Stimulated activated CD4-positive, alpha-beta T cell treated with anti-CD3 and anti-CD28 coated beads, Interleukin-12 subunit alpha, Interleukin-12 subunit beta, amount 100 ng/mL, for 4 hours (primary cell): ENCODE measurements at regions not wholly inside any gene's neighbourhood (a gene's known extent, or its start where the extent isn't known, plus 50 kb on each side); places are given as distances from the start of the nearest gene placed in this dataset.

Experiments
- DNase-seq: peaks from one replicate; pipeline ENCODE4 v3.0.0-alpha.2; 2020

DNA sequence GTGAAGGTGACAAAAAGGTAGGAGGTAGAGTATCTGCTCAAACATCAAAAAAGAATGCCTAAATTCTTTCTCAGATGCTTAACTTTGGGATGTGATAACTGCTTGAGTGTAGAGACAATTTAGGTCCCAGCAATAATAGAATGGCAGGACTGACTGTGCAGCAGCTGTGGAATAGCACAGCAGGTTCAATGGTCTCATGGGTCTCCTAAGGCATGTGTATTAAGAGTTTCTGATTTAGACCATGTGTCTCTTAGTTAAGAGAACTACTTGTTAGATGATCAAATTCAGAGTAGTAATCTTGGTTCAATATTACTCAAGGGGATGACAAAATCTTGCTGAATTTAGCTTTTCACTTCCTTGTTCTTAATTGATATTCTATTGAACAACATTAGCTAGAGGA, 72.0 kb downstream of the ALX1 start:
- no peak for DNase-seq

DNA sequence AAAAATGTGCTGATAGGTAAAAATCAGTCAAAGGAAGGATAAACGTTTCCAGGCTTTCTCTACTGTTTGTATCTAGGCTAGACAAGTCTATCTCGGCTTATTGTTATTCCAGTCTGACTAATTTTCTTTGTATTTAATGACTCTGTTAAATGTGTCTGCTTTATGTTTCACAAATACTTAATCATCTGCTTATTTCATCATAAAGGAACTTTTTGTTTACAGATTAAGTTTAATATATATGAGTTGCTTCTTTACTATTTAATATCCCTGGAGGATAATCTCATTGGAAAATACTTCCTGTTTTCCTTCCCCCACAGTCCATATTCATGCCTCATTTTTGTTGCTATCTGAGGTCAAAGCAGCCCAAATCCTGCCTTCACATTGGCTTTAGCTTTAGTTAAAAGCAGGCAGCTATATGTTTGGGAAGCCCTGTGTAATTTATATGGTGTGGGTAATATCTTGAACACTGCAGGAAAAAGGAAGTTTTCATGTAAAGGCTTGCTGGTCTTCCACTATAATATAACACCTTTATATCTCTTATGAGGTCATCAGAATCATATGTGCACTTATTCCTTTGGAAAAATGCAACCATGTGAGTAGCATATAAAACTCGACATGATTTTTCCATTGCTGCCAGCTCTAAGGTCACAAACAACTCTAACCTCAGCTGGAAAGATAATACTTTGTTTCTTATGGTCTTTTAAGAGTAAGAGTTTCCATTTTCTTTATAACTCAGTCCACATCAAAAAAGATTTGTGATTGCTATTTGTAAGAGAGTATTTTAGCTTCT, 76.8 kb downstream of the ALX1 start:
- DNase-seq: no peak

DNA sequence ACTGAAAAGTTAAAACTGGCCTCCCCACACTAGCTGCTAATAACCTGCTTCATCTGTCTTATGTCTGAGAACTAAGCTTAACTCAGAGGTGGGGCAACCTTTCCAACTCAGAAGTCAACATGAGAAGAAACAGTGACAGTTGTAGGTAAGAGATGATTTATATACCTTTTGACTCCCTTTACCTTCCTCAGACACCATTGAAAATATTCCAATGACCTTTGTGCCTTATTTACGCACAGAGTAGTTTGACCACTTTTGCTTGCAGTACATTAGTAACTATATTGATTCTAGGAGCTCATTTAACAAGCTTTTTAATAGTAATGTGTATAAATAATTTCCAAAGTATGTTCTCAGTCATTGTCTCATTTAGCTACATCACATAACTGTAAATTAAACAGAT, 77.6 kb downstream of the ALX1 start:
- no peak for DNase-seq

DNA sequence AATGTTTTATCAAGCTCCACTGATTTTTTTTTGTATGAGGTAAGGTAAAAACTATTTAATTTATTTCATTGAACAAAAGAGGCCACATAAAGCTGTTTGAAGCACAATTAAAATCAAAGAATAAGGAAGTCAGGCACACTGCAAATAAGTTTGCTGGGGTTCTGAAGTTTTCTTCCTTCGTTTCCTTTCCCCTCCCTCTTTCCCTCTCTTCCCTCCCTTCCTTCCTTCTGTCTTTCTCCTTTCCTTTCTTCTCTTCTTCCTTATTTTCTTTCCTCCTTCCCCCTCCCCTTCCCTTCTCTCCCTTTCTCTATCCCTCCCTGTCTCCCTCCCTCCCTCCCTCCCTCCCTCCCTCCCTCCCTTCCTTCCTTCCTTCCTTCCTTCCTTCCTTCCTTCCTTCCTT, 78.7 kb downstream of the ALX1 start:
- DNase-seq: no peak

DNA sequence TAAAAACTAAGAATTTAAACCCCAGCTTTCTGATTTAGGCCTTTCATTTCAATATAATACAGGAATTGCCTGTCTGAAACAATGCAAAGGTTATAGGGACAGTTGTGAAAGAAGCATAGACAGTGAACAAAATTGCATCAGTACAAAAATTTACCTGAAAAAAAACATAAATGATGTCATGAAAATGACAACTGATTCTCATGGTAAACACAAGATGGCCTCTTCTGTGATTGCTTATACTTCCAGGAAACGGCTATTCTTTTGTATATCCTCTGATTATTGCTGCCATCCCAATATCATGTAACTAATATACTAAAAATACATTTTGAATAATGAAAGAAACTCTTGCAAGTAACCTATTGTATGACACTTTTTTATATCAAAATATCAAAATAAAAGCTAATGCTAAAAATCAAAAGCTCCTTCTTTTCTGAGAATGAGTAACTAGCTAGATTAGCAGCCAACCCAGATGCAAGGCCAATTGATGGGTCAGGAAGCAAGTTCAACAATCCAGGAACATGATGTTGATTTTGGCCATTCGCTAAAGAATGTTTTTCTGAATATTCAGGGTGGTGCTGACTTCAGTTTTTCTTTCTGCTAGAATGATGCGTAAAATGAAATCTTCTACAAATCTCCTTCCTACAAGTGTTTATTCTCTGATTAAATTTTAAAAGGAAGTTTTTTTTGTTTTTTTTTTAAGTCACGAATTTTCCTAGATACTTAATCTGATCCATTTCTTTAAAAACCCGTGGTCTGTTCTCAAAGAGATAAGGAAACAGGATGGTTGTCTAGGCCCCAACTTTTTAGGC, 83.6 kb downstream of the ALX1 start:
- no peak for DNase-seq

DNA sequence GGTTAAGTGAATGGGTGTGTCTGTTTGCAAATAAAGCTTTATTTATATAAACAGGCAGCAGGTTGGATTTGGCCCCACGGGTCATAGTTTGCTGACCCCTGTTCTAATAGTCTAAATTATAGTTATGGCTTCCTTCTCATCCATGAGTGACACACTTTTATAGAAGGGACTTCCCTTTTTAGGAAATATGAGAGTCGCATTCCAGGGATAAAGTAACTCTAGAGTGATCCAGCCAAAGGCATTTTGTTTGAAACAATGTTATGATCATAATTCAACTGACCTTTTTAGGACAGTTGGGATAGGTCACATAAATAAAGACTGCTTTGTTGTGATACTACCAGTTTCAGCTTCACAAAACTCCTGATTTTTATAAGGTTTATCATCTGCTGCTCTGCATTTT, 87.9 kb downstream of the ALX1 start:
- DNase-seq: no peak

DNA sequence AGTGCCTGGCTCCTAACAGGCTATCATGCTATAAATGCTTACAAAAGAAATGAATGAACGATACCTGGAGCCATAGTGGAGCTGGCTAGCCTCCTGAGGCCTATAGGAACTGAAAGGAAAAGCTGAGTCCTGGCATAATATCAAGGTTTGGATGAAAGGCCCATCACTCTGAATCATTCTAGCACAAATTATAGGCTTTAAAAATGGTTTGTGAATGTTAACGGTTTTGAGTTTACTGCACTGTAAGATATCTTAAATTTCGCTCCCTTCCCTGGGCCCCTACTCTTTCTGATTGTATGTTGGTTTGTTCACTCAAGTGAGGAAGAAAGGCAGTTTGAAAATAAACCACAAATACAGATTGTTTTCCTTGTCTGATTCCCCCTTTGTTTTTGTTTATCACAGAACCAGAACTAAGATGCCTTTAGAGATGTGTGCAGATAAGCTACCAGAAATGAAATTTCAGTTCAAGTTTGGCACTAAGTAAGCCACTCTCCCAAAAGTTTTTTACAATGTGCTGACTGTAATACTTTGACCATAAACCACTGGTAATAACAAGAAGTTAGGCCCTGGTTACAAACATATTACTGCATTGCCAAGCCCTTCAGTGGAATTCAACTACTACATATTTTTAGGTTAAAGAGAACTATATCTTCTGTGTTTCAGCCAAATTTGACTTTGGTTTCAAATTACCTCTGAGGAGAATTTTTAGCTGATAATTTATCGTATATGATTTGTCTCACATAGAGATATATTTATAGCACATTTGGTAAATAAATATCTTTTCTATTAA, 89.5 kb downstream of the ALX1 start:
- no peak for DNase-seq

DNA sequence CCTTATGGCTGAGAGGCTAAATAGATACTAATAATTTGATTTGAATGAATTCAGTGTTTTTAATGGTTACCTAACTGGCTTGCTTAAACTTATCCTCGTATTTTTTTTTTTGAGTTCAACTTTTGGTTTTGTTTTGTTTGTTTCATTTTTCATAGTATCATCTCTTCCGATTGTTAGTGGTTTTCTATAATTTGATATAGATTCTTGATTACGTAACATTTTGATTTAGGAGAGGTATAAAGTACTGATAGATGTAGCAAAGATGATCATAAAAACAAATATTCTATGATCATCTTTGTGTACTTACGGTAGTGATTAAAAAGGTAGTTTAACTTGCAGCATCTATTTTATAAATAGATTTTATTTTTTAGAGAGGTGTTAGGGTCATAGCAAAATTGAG, 93.0 kb downstream of the ALX1 start:
- DNase-seq: no peak

DNA sequence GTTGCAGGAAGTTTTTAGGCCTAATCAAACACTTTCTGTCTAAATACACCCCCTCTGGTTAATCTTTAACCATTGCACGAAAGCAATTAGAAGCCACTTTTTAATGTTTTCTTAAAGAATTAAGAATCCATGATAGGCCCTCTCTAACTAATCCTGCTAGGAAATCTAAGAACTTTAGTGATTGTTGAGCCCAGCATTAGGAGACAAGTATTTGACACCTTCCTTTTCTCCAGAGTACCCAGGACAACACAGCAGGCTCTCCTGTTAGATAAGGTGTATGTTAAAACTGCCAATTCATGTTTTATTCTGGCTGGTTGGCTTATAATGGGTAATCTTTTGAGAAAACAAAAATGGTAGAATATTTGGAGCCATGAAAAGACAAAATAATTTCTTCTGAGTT, 95.0 kb downstream of the ALX1 start:
- no peak for DNase-seq

DNA sequence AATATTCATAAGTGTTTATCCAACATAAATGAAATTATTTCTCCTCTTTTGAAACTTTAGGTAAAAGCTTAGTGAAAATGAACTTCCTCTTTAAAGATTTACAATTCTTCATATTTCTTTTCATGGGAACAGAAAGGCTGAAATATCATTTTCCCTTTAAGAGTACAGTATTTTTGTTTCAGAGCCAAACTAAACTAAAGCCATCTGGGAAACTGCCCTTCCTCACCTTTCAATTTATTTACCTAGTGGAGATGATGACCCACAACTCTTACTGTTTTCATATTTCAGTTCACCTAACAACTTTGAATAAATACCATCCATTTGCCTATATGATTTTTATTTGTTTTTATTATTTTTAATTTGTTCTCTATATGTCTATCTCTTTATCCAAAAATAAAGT, 105.4 kb downstream of the ALX1 start:
- no peak for DNase-seq

DNA sequence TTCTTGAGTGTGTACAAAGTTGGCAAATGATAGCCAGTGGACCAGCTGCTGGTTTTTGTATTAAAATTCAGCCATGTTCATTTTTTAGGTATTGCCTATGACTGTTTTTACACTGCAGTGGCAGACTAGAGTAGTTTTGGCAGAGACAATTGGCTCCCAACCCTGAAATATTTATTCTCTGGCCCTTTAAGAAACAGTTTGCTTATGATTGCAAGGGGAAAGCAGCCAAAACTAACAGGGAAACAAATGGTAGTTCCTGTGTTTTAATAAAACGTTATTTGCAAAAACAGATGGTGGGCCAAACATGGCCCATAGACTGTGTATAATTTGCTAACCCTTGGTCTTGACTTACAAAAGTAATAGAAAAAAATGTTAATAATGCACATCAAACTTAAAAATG, 110.2 kb downstream of the ALX1 start:
- DNase-seq: no peak

DNA sequence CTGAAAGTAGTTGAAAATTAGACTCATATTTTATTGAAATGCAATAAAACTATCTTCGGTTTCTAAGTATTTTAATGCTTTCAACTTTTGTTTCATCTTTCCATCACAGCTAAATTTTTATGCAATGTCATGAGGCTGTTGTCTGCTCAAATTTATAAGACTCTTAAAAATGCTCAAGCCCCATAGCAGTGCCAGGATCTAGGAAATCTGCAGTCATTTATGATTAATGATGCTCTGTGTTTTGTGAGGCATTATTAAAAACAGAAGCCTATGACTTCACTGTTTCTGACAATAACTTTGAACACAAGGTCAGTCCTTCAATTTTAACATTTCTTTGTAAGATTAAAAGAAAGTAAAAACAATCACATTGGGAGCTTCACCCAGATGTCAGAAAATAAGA, 112.5 kb downstream of the ALX1 start:
- DNase-seq: no peak

DNA sequence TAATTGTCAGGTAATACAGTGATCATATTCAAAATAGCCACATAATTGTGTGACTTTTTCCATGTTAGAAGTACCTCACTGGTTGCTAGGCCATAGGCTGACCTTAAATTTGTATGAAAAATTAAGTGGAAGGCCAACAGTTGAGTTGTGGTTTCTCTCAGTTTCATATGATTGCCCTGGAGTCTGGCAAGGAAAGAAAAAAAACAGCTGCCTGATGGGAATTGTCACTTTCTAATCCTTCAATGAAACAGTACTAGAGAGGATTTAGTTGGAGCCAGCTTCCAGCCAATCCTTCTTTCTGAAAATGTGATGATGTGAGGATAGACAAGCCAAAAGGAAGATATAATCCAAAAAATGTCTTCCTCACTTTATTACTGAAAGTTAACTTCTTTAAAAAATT, 113.6 kb downstream of the ALX1 start:
- no peak for DNase-seq

DNA sequence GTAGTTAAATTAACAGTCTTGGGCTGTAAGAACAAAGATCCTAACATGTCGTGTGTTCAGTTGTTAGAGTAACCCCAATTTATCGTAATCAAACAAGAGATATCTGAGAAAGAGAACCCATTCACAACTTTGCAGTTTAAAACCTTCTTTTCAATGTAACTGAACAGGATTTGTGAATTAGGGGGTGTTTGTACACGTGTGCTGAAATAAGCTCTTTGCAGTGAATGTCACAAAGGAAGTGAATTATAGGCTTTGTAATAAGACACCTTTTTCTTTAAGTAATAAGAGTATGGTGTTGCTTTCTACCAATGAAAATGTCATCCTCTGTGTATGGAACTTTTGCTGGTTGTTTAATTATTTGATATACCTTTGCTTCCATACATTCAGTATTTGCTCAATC, 114.0 kb downstream of the ALX1 start:
- DNase-seq: no peak

DNA sequence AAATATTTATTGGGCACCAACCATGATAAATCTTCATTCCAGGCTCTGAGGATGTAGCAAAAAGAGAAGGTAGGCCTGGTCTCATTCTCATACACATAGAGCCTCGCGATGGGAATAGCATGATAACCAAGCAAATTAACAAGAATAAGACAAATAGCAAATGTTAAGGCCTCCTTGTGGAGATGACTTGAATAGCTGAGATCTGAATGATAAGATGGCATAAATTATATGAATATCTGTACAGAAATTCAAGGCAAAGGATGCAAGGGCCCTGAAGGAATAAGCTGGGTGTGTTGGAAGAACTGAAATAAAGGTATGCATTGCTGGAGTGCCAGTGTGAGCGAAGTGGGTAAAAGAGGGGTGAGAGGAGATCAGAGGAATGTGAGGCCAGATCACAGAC, 114.8 kb downstream of the ALX1 start:
- DNase-seq: no peak

DNA sequence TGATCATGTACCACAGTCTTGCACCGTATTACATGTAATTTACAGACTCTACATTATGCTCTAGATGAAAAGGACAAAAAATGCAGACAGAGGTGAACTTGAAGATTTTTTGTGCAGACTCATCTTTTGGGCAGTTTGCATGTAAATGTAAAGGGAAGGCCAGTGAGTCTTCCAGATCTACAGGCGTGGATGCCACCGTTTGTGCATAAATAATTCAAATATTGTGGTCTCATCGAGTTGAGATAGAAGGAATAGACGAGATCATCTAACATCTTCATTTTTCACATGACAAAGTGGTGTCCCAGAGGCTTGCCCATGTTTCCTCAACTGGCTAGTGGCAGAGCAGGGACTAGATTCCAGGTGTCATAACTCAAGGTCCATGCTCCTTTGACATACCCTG, 125.2 kb downstream of the ALX1 start:
- DNase-seq: no peak

DNA sequence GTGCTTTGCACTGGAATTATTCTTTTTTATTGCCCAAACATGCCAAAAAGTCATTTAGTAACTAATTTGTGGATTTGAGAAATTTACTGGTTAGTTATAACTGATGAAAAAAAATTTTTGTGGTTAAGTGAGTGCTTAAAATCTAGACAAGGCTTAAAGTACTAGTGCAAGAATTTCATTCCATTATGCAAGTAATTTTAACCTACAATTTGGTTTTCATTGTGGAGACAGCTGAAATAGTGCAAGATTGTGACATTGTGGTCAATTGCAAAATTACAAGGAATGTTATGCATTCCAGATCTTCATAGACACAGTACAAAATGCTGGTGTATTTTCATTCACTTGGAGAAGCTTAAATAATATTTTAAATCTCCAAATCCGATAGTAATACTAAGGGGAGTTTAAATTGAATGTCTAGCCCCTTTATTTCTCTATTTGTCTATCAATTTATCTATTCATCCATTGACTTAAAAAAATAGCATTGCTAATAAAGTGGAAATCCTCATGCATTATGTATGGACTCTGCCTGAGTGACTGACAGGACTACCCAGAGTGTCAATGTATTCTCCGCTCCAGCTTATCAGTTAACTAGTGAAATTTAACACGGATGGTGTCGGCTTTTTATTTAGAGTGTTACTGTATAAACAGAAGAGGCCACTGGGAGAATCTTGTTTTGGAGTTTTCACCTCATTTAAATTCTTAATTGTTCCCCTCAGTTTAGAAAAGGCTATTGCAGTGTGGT, 125.9 kb downstream of the ALX1 start:
- DNase-seq: no peak

DNA sequence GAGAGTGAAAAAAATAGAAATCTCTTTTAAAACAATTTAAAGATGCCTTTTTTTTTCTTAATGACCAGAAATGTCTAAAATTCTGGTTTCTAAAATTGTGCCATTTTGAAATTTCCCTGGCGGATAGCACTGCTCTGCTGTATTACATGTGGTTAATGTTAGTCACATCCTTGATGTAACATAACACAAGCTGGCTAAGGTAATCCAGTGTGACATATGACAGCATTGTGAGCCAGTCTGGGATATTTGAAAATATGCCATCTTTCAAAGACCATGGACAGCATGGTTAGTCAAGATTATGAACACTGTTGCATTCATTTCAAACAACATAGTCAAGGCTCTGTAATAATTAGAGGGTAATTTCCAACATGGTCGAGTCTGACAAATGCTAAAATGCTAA, 133.2 kb downstream of the ALX1 start:
- DNase-seq: no peak

DNA sequence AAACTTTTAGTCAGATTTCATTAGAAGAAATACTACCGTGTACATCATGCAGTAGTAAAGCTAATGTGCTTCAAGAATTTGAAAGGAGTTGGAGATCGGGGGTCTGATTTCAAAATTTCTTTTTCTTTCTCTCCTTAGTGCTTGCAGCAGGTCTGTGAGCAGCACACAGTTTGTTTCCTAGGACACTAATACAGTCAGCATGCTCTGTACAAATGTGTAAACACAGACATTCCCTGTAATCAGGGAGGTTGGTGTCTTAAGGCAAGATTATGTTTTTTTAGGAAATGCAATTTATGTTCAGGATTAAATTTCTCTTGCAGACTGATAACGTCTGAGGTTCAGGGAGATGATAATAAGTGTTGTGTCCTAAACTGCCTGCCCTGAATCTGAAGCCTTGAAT, 142.7 kb downstream of the ALX1 start:
- DNase-seq: no peak

DNA sequence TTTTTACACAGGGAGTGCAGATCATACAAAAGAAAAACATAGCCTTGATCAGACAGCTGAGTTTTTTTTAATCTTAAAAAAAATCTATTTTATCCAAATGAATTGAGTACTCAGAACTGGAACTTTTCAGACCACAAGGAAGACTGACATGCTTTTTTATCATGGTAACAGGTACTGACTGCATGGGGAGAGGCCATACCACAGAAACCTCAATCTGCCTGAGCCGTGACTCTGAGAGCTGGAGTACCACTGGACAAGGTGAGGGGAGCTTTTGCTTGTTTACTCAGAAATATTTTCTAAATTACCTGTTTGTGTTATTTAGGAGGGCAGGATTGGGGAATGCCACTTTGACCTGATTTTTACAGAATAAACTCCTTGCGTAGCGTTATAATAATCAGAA, 143.9 kb downstream of the ALX1 start:
- no peak for DNase-seq

DNA sequence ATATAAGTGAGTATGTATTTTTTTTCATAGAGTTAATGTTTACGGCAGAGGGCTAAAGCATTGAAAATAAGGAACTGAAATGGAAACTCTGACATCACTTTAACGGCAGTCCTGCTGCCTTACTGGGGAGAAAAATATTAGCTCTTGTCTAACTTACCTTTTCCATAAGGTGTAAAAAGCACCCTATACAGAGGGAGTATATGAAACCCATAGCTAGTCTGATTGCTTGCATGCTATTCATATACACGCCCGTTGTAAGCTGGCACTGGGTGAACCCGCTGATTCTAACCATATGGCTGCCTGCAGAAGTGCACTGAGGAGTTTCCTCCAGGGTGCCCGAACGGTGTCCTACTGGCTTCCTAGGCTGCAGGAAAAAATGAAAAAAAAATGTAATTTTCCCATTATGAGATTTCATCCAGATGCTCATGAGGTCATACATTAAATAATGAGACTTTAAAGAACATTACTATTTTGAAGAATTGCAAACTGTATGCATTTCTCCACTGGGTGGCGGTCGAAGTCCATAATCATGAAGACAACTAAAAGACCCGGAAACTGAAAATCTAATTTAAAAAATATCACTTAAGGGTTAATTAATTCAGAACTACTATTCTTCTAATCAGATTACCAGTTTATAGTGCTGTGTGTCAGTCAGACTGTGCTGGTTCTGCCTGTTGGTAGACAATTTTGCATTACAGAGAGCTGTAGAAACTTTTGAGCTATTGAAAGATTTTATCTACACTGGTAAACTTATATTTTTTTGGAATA, 144.7 kb downstream of the ALX1 start:
- DNase-seq: no peak

DNA sequence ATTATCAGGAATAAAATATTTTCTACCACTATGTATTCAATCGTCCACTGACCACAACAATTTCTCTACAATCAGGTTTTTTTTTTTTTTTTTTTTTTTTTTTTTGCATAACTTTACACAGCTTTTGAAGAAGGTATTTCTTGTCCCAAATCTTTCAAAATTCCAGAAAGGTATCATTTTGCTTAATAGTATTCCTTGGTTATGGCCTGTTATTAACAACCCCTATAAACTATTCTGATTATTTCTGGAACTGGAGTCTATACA, 145.3 kb downstream of the ALX1 start:
- no peak for DNase-seq

DNA sequence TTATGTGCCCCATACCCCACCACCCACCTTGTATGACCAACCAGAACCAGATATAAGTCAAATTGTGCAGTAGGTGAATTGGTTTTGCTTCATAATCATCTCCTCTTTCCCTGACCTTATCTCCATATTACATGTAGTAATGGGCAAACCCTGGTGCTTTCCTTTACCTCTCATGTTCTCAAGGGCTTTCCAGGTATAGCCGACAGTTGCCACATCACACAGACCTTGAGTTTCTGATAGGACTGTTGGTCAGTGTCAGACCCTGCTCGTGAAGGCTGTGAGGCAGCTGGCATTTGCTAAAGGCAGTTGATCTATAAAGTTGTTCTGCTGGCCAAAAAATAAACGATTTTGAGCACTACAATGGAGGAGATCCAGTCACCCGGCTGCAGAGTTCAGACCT, 145.9 kb downstream of the ALX1 start:
- DNase-seq: no peak
